Hematopoietic multipotent progenitor cell treated with erythropoietin and hydrocortisone succinate and interleukin-3 and kit ligand, for 8 days (in vitro differentiated cells): ENCODE measurements at regions not wholly inside any gene's neighbourhood (a gene's known extent, or its start where the extent isn't known, plus 50 kb on each side); places are given as distances from the start of the nearest gene placed in this dataset.
"Not testable (repeated sequence)": the region's sequence is repeated elsewhere in the genome, so short reads cannot be mapped to it uniquely, and the experiment has no call there.

Source experiments
- DNase-seq: peaks from one replicate; pipeline ENCODE4 v3.0.0-alpha.2; 2015

DNA sequence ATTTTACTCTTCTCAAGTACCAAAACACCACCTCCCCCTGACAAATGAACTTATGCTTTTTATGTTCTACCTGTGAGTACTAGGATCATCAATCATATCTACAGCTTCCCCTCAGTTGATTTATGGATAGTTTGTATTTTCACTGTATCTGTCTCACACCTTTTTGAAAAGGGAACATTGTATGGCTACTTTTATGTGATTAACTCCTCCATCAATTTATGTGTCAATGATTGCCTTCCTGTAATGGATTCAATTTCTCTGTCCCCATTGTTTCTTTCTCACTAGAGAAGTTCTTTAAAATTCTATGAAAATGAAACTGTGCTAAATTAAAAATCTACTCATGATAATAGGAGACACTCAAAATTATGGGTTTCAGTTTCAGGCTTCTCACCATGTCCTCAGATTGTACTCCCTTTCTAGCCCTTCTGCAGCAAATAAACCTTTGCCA is 935.0 kb downstream of the TRIB2 start:
- no peak for DNase-seq

DNA sequence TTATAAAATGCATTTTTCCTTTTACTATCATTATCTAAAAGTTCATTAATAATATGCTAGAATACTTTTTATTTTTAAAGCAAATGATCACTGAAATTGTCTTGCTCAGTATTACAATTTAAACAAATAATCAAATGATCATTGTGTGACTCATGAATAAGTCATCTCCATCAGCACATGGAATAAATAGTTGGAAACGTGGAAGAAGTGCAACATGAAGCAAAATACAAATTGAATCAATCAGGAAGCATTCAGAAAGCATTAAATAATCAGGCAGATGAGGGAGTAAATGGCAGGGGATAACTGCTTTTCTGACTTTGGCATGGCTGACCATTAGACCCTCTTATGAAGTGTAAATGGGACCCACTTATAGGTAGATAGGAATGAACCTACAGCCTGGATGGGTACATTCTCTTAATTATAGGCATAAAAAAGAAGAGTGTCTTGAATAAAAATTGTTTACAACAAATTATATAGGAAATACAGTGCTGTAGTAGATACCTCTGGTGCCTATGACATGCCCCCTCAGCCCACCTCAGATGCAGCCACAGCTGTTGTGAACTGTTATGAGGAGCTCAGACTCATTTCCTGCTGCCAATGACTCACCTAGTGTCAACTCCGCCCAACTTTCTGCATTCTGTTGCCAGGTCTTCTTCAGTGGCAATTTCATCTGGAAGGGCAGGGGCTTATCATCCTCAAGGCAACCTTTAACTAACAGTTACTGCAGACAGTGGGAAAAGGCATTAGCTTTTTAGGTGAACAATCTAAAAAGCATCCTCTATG is 936.0 kb downstream of the TRIB2 start:
- no peak for DNase-seq

DNA sequence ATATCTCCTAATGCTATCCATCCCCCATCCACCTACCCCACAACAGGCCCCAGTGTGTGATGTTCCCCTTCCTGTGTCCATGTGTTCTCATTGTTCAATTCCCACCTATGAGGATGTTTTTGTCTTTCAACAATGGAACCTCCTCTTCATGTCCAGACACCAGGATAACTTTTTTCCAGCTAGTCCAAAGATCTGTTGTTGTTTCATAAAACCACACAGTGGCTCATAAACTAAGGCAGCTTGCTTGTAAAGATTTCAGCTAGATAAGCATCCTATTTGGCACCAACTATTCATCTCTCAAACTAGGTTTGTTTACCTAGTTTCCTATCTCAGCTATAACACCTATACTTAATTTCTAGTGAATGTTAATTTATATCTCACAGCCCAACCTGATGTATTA is 937.7 kb downstream of the TRIB2 start:
- DNase-seq: no peak

DNA sequence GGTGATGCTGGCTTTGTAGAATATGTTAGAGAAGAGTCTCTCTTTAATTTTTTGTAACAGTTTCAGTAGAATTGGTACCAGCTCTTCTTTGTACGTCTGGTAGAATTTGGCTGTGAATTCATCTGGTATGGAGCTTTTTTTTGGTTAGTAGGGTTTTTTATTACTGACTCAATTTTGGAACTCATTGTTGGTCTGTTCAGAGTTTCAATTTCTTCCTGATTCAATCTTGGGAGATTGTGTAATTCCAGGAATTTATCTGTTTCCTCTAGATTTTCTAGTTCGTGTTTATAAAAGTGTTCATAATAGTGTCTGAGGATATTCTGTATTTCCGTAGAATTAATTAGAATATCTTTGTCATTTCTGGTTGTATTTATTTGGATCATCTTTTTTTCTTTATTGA is 943.5 kb downstream of the TRIB2 start:
- no peak for DNase-seq

DNA sequence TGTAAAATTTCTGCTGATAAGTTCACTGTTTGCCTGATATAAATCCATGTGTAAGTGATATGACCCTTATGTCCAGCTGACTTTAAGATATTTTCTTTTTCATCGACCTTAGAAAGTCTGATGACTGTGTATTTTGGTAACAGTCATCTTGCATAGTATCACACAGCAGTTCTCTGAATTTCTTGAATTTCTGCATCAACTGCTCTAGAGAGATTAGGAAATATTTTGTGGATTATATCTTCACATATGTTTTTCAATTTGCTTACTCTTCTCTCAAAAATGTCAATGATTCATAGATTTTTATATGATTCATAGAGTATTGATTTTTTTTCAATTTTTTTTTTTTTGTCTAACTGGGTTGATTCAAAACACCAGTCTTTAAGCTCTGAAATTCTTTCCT is 945.3 kb downstream of the TRIB2 start:
- DNase-seq: no peak

DNA sequence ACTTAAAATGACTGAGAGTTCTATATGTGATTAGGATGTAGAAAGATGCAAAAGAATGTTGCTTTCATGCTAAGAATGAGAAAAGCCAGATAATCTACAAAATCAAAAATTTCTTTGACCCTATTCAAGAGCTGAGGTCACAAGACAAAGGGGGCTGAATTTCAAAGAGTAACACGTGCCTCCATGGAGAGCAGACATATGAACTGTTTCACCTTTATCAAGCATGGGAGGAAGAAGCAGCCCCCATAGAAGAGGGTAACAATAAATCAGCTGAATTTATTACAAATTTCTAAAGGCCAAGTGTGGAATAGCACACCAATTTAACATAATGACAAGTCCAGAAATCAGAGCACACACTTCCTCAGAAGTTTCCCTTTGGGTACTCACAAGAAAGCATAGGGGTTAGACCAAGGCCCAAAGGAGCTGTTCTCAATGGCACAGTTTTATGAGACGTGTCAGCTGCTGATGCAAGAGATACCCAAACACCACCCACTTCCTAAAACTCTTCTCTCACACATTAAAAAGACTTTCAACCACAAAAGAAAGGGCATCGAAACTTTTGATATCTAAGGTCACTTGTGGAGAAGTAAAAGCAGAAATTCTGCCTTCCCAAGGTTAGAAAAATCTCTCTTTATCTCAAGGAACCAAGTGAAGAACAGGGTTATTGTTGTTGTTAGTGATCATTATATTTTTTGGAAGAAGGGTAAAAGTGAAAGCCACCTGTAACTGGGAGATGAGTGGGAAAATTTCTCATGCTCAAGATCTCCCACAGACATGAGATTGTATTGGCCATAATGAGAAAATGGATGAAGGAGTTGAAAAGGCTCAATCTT is 950.1 kb downstream of the TRIB2 start:
- no peak for DNase-seq

DNA sequence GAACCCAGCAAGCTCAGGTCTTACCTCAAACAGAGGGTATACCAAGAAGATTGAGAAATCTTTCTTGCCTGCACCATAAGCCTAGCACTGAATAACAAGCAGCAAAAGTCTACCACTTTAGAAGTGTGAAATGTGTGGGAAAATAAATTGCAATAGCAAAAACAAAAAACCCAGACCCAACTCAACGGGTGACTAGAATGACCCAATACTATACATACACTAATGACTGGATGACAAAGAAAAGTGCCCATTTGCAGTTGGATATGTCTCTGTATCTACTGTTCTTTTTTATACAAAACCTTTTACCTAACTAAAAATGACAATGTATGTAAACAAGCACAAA is 950.6 kb downstream of the TRIB2 start:
- DNase-seq: no peak

DNA sequence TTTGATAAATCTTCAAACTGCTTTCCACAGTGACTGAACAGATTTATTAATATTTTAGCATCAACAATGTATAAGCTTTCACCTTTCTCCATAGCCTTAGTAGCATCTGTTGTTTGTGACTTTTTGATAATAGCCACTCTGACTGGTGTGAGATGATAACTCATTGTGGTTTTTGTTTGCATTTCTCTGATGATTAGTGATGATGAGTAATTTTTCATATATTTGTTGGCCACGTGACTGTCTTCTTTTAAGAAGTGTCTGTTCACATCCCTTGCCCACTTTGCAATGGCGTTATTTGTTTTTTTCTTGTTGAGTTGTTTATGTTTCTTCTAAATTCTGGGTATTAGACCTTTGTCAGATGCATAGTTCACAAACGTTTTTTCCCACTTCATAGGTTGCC is 952.9 kb downstream of the TRIB2 start:
- DNase-seq: no peak

DNA sequence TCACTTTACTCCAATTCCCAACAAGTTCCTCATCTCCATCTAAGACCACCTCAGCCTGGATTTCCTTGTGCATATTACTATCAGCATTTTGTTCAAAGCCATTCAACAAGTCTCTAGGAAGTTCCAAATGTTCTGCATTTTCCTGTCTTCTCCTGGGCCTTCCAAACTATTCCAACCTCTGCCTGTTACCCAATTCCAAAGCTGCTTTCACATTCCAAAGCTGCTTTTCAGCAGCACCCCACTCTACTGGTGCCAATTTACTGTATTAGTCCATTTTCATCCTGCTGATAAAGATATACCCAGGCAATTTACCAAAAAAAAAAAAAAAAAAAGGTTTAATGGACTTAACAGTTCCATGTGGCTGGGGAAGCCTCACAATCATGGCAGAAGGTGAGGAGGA is 957.1 kb downstream of the TRIB2 start:
- DNase-seq: not testable (repeated sequence)

DNA sequence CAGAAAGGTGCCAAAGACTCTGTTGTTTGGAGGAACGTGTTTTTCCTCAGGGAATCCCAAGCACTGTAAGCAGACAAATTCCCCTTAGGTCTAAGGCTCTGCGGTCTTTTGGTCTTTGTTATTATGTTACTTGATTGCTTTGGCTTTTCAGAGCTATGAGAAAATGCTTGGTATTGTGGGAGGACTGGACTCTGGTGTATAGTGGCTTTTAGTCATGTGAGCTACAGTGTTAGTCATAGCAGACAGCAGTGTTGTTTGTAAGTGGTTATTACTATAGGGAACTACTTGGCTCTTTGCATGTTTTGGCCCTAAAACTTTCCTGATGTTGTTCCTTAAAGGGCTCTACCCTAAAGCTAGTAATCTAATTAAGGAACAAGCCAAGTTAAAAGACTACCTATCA is 956.2 kb upstream of the LRATD1 start:
- DNase-seq: no peak

DNA sequence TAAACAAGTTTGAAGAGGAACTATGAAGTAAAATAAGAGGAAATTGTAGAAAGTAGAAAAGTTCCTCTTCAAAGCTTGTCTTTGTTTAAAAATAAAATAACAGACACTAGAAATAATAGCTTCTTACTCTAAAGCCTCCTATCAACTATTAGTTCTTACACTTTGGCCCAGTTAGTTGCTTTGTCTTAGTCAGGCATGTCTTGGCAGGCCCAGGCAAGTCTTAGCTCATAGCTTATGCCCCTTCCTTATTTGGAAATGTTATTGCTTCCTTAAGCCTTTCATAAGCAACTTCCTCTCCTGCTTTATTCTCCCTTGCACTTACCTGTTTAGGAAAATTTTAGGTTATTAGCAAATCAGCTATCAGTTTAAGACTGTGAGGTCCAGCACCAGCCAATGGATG is 950.6 kb upstream of the LRATD1 start:
- DNase-seq: no peak

DNA sequence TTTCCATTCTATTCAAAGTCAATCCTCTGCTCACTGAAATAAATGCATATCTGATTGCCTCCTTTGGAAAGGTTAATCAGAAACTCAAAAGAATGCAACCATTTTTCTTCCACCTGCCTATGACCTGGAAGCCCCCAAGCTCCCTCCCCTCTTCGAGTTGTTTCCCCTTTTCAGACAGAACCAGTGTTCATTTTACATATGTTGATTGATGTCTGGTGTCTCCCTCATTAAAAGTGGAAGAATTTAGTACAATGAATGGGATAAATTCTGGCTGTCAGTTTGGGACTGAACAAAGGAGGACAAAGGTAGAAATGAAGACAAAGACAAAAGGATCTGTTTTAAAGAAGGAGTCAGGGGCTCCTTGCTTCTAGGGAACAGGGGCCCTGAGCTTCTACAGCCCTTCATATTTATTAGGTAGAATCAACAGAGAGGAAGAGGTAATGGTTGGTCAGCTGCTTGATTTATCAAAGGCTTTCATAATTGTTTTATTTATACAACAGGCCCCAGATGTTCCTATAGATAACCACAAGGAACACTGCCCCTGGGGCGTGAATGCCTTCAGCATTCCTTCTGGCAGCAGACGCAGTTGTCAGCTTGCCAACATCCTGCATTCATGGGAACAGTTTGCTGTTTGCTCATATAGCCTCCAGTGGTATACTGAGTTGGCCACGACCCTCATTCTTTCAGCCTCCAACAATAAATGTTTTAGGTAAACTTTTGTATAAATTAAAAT is 949.8 kb upstream of the LRATD1 start:
- no peak for DNase-seq

DNA sequence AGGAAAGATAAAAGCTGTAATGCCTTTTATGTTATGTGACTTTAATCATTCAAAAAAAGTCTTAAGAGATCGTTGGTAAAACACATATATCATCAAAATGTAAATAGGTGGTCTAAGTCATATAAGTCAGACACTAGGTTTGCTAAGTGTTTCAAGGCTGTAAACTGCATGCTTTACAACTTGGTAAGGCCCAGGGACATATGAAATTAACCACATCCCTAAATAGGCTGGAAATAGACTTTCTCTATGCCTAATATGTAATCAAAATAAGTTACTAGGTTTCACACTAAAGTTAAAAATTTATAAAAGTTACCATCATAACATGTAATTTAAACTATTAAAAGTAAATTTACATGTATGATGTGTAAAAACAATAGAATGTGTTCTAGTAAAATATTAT is 946.3 kb upstream of the LRATD1 start:
- no peak for DNase-seq

DNA sequence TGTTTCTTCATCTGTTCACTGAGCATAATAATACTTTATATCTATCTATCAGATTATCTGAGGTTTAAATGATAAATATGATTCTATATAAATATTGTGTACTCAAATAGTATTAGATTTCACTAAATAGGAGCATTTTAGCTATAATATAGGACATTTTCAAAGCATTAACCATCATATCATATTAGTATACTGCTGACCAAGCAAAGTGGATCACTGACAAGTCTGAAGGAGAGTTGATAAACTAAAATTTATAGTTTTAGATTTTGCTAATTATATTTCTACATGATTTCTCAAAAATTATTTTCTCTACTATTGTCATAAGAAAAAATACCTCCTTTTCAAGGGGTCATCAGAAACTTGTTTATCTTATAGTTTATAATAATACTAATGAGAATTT is 937.8 kb upstream of the LRATD1 start:
- no peak for DNase-seq

DNA sequence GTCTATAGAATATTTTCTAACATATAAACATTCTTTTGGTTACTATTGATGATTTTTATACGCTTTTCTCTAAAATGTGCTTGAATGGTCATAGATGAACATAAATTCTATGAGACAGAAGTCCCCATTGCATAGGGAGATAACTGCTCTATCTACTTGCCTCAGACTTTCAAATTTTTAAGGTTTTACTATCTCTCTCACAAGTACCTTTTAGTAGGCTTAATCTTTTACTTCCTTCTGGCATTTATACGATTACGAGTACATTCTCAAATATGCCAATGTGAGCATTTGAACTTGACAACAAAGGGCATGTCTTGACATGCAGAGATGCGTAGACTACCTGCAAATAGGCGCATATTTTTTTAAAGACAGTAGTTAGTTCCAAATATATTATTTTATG is 935.9 kb upstream of the LRATD1 start:
- no peak for DNase-seq

DNA sequence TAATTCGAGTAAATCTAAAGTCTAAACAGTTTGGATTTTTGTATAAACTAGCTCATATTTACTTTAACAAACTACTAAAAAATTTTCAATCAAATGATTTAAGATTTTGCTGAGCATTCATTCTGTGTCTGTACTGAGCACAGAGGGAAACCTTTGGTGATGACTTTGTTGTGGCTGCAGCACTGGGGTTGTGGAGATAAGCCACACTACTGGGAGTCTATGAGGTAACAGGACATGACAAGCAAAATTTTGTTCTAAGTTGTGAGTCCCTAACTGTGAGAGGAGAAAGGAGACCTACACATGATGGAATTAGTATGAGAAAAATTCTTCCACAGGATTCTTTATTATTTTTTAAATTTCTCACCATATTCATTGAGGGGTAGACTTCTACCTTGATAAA is 933.7 kb upstream of the LRATD1 start:
- DNase-seq: no peak

DNA sequence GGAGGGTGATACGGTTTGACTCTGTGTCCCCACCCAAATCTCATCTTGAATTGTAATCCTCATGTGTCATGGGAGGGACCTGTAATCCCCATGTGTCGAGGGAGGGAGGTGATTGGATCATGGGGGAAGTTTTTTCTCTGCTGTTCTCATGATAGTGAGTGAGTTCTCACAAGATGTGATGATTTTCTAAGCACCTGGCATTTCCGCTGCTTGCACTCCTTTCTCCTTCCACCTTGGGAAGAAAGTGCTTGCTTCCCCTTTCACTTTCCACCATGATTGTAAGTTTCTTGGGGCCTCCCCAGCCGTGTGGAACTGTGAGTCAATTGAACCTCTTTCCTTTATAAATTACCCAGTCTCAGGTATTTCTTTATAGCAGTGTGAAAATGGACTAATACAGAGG is 932.6 kb upstream of the LRATD1 start:
- DNase-seq: not testable (repeated sequence)

DNA sequence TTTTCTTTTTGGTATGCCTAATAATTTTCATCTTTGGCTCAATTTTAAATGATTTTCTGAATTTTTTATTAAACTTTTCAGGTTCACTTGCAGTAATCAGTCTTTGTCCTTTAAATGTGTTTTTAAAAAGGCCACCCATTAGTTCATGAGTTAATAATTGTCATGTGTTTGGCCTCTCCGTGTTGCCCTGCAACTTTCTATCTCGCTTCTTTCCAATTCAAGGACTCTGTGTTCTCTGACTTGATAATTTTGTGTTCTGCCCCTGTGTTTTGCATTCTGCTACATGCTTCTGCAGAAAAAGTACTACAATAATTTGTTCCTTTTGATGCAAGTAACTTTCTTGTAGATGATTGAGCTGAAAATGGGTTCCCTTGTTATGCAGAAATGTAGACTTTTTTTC is 921.4 kb upstream of the LRATD1 start:
- no peak for DNase-seq

DNA sequence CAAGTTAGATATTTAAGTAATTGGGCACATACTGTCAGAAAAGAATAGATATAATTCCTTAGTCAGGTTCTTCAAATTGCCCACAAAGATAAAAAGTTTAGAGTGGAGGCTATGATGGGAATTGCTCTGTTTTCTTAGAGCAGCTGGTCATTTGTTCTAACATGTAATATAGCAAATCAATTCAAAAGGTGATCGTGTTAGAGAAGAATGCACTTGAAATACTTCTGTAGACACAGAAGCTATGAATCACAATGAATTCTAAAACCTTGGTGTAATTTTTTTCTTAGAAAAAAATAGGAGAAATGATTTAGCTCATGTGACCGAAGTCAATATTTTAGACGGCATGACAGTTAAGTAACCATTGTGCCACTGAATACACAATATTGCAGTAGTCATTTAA is 918.1 kb upstream of the LRATD1 start:
- DNase-seq: no peak

DNA sequence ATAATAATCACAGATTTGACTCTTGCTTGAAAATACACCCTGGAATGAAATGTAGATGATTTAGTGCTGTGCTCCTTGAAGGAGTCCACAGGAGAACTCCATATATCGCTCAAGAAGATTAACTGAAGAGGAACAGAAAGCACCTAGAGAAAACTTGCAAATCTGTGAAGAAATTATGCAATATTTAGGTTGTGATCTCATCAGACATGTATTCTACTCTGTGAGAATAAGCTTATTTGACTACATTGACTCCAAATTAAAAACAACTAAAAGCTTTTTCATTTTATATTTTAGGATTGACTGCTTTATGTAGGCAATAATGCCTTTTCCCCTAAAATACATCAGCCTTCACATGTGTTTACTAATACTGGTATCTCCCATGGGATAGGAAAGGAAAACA is 906.6 kb upstream of the LRATD1 start:
- no peak for DNase-seq

DNA sequence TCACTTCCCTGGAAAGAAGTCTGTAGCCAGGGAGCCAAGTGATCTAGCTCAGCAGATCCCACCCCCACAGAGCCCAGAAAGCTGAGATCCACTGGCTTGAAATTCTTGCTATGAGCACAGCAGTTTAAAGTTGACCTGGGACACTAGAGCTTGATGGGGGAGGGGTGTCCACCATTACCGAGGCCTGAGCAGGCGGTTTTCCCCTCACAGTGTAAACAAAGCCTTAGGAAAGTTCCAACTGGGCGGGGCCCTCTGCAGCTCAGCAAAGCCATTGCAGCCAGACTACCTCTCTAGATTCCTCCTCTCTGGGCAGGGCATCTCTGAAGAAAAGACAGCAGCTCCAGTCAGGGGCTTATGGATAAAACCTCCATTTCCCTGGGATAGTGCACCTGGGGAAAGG is 887.2 kb upstream of the LRATD1 start:
- DNase-seq: no peak

DNA sequence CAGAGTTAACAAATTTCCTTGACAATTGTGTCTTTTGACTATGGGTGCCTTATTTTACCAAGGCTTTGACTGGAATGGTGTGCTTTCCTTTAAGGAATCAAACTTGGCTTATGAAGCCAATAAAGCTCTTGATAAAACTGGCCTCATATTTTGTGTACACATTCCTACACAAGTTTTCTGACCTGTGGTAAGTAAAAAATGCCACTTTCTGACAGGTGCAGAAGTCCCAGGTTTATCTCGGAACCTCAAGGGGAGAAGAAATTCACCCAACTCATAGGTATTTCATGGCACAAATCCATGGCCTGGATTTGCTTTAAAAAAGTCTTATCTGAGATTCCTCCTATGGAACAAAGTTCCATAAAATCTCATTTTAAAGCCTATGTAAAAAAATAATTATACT is 880.6 kb upstream of the LRATD1 start:
- DNase-seq: no peak

DNA sequence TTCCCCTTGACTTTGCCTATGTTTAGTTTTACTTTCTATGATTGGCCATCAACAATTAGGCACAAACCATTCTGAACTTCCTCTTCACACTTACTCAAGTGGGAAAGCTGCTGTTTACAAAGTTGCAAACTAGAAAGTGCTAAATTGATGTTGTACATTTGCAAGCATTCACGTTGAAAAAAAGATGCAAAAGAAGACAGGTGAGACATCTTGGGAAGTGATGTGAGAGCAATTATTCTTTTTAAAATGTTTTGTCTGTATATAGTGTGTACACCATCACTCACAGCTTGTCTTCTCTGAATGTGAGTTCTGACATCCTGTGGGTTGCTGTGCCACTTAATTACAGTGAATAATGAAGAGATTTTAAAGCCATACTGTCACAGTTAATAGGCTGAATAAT is 874.1 kb upstream of the LRATD1 start:
- DNase-seq: no peak

DNA sequence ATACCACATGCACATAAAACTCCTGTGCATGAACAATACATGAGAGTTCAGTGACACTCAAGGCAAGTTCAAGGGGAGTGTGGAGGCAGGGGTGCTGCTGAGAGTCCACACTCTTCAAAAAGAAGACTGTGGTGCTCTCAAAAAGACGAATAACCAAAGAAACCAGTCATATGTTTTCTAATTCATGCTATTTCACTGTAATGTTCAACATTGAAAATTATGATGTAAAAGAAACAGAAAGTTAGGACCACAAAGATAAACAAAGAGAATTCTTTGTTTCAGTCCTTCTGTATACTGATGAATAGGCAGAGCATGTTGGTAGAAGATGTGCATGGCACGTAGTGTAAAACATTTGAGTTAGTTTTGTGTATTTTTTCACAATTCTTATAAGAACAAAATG is 864.2 kb upstream of the LRATD1 start:
- no peak for DNase-seq
